ENCODE measurements at regions not wholly inside any gene's neighbourhood (a gene's known extent, or its start where the extent isn't known, plus 50 kb on each side); places are given as distances from the start of the nearest gene placed in this dataset.

DNA sequence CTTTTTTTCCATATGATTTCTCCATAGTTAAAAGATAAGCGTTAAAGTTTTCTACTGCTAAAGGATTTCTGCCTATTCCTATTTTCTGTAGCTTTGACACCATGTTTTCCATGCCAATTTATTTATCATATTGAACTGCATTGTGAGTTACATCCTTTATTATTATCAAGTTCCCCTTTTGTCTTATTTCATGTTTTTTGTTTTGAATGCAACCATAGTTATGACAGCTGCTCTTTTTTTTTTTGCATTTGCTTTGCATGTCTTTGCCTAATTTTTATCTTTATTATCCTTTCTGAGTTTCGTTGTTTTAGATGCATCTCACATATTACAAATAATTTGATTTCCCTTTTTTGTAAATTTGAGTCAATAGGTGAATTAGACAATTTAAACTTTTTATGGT lies 161.5 kb downstream of the DEPDC1B start:
- TF ChIP-seq, protein P1, sequence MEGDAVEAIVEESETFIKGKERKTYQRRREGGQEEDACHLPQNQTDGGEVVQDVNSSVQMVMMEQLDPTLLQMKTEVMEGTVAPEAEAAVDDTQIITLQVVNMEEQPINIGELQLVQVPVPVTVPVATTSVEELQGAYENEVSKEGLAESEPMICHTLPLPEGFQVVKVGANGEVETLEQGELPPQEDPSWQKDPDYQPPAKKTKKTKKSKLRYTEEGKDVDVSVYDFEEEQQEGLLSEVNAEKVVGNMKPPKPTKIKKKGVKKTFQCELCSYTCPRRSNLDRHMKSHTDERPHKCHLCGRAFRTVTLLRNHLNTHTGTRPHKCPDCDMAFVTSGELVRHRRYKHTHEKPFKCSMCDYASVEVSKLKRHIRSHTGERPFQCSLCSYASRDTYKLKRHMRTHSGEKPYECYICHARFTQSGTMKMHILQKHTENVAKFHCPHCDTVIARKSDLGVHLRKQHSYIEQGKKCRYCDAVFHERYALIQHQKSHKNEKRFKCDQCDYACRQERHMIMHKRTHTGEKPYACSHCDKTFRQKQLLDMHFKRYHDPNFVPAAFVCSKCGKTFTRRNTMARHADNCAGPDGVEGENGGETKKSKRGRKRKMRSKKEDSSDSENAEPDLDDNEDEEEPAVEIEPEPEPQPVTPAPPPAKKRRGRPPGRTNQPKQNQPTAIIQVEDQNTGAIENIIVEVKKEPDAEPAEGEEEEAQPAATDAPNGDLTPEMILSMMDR (conservative IDR thresholded peaks at IDR 0.05) = no peak
- no peak for TF ChIP-seq EZH2 (IDR thresholded peaks at IDR 0.05; ENCODE audit: low read depth)
- Histone ChIP-seq H3K4me2 (no peak overlapping the region), H3K4me1 (replicated peaks; ENCODE audit: insufficient read depth) (no peaks in the 10 kb centered on the region), H3K4me3 (no peak overlapping the region), H3K9me2 (ENCODE audit: insufficient read depth) (no peaks in the 10 kb centered on the region), H3K9me3 (ENCODE audit: insufficient read depth, low read depth) (no peaks in the 10 kb centered on the region), H4K20me1 (ENCODE audit: insufficient read depth) (no peaks in the 10 kb centered on the region), H3F3A (ENCODE audit: insufficient read depth, low read depth) (no peaks in the 10 kb centered on the region), H3K27ac (no peak overlapping the region), H3K79me2 (ENCODE audit: low read depth) (no peaks in the 10 kb centered on the region), H3K27me3 (ENCODE audit: insufficient read depth, low read depth) (no peaks in the 10 kb centered on the region), H3K36me3 (ENCODE audit: low read depth) (no peaks in the 10 kb centered on the region), H2AFZ (no peak overlapping the region)
- intact Hi-C loops (cut with micrococcal nuclease; ENCODE audit: unreplicated experiment) = no loop called here
- CTCF ChIA-PET = no interaction called here
- BruUV-seq (replicated peaks) = no TSS peak
- POLR2A ChIA-PET (ENCODE audit: unreplicated experiment) = no interaction called here
- DNase-seq = no peak

DNA sequence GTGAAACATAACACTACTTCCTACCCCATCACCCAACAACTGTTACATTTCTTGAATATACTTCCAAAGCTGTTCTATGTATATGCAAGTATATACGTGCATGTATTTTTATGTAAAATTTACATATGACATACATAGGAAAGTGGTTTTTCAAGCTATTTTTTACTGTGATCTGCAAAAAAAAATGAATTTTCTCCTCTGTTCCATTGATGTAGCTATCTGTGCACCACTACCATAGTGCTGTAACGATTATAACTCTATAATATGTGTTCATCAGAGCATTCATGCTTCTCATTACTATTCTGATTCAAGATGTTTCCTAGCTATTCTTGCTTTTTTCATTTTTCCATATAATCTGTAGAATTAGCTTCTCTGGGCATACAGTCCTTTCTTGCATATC lies 164.0 kb downstream of the DEPDC1B start:
- TF ChIP-seq, protein P1 (conservative IDR thresholded peaks at IDR 0.05) = no peak
- TF ChIP-seq EZH2 (IDR thresholded peaks at IDR 0.05; ENCODE audit: low read depth) = no peak
- CTCF ChIA-PET = no interaction called here
- H4K20me1 ChIP-seq (ENCODE audit: insufficient read depth) = no peaks in the 10 kb centered on the region
- H3K27ac ChIP-seq = no peak overlapping the region
- H3K4me2 ChIP-seq = no peak overlapping the region
- no peaks in the 10 kb centered on the region for H3K9me2 ChIP-seq (ENCODE audit: insufficient read depth)
- H3K79me2 ChIP-seq (ENCODE audit: low read depth) = no peaks in the 10 kb centered on the region
- no peaks in the 10 kb centered on the region for H3K9me3 ChIP-seq (ENCODE audit: insufficient read depth, low read depth)
- H3K4me1 ChIP-seq (replicated peaks; ENCODE audit: insufficient read depth) = no peaks in the 10 kb centered on the region
- H3K36me3 ChIP-seq (ENCODE audit: low read depth) = no peaks in the 10 kb centered on the region
- POLR2A ChIA-PET (ENCODE audit: unreplicated experiment) = interaction anchor here (0.6 kb wide), 1 partner anchor 51 kb away, joined by 4 read pairs; no protein-coding TSS in a partner anchor
- no peaks in the 10 kb centered on the region for H3K27me3 ChIP-seq (ENCODE audit: insufficient read depth, low read depth)
- no peak for DNase-seq
- H2AFZ ChIP-seq = no peak overlapping the region
- no peak overlapping the region for H3K4me3 ChIP-seq
- no peaks in the 10 kb centered on the region for H3F3A ChIP-seq (ENCODE audit: insufficient read depth, low read depth)
- no TSS peak for BruUV-seq (replicated peaks)
- intact Hi-C loops (cut with micrococcal nuclease; ENCODE audit: unreplicated experiment) = no loop called here

DNA sequence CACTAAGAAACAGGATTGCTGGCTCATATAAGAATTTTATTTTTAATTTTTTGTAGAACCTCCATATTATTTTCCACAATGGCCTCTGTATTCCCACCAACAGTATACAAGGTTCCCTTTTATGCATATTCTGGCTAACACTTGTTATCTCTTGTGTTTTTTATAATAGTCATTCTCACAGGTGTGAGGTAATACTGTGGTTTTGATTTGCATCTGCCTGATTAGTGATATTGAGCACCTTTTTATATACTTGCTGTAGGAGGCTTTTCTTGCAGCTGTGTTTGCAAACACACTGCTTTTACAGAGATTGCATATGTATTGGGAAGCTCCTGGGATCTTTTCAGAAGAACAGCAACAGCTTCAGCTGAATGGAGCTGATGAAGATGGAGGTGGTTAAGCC lies 164.8 kb downstream of the DEPDC1B start:
- TF ChIP-seq EZH2 (IDR thresholded peaks at IDR 0.05; ENCODE audit: low read depth) = no peak
- TF ChIP-seq, protein P1 (conservative IDR thresholded peaks at IDR 0.05) = no peak
- H3K27ac ChIP-seq = no peak overlapping the region
- no peaks in the 10 kb centered on the region for H3F3A ChIP-seq (ENCODE audit: insufficient read depth, low read depth)
- H3K9me3 ChIP-seq (ENCODE audit: insufficient read depth, low read depth) = no peaks in the 10 kb centered on the region
- no peaks in the 10 kb centered on the region for H3K9me2 ChIP-seq (ENCODE audit: insufficient read depth)
- ChIA-PET CTCF (no interaction called here), POLR2A (ENCODE audit: unreplicated experiment) (no interaction called here)
- no TSS peak for BruUV-seq (replicated peaks)
- no peak for DNase-seq
- no peaks in the 10 kb centered on the region for H3K4me1 ChIP-seq (replicated peaks; ENCODE audit: insufficient read depth)
- no peaks in the 10 kb centered on the region for H4K20me1 ChIP-seq (ENCODE audit: insufficient read depth)
- no peaks in the 10 kb centered on the region for H3K79me2 ChIP-seq (ENCODE audit: low read depth)
- intact Hi-C loops (cut with micrococcal nuclease; ENCODE audit: unreplicated experiment) = no loop called here
- no peaks in the 10 kb centered on the region for H3K36me3 ChIP-seq (ENCODE audit: low read depth)
- no peak overlapping the region for H3K4me2 ChIP-seq
- no peak overlapping the region for H2AFZ ChIP-seq
- no peak overlapping the region for H3K4me3 ChIP-seq
- no peaks in the 10 kb centered on the region for H3K27me3 ChIP-seq (ENCODE audit: insufficient read depth, low read depth)
